Vagina (tissue), 2 donors: ENCODE measurements at regions not wholly inside any gene's neighbourhood (a gene's known extent, or its start where the extent isn't known, plus 50 kb on each side); places are given as distances from the start of the nearest gene placed in this dataset.

Experiments used
- POLR2A ChIP-seq, 2 donors: fragments of 450-650 bp; IDR thresholded peaks; one replicate each; pipeline ENCODE4 v1.6.1; 2017; ENCODE audit warnings: antibody characterized with exemption in 2 of 2, mild to moderate bottlenecking in 2 of 2, moderate library complexity in 2 of 2
- POLR2AphosphoS5 ChIP-seq, 2 donors: sonication (generic); formaldehyde crosslinking; IDR thresholded peaks; one replicate each; pipeline ENCODE4 v1.9.0; 2017; ENCODE audit warnings: antibody characterized with exemption in 2 of 2, mild to moderate bottlenecking in 2 of 2, low read depth in 1 of 2; ENCODE audit not compliant: insufficient read depth in 1 of 2
- TF ChIP-seq, protein P1 (sequence below), 3 experiments: fragments of 450-650 bp in 2 of 3; fragments of 200-600 bp in 1 of 3; sonication (generic) in 1 of 3; IDR thresholded peaks; one replicate each; pipeline ENCODE4 v1.5.1; 2017 to 2019; ENCODE audit warnings: antibody characterized with exemption in 3 of 3, mild to moderate bottlenecking in 2 of 3, moderate library complexity in 2 of 3

DNA sequence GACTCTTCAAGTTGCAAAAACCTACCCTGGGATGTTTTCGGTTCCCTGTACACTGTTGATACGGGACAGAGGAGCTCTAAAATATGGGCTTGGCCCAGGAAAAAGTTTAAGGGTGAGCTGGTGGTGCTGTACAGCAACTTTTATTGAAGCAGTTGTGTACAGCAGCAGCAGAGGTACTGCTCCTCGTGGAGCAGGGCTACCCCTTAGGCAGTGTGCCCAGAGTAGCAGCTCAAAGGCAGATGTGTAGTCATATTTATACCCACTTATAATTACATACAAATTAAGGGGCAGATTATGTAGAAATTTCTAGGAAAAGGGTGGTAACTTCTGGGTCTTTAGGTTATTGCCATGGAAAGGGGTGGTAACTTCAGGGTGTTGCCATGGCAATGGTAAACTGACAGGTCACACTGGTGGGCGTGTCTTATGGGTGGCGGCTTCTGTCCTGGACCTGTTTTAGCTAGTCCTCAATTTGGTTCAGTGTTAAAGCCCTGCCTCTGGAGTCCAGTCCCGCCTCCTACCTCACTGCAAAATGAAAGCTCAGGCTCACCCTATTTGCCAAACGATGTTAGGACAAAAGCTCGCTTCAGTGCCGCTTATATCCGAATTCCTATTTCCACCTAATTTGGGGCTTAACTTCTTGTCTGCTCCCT is 203.2 kb downstream of the ETAA1 start:
- TF ChIP-seq, protein P1, sequence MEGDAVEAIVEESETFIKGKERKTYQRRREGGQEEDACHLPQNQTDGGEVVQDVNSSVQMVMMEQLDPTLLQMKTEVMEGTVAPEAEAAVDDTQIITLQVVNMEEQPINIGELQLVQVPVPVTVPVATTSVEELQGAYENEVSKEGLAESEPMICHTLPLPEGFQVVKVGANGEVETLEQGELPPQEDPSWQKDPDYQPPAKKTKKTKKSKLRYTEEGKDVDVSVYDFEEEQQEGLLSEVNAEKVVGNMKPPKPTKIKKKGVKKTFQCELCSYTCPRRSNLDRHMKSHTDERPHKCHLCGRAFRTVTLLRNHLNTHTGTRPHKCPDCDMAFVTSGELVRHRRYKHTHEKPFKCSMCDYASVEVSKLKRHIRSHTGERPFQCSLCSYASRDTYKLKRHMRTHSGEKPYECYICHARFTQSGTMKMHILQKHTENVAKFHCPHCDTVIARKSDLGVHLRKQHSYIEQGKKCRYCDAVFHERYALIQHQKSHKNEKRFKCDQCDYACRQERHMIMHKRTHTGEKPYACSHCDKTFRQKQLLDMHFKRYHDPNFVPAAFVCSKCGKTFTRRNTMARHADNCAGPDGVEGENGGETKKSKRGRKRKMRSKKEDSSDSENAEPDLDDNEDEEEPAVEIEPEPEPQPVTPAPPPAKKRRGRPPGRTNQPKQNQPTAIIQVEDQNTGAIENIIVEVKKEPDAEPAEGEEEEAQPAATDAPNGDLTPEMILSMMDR (IDR thresholded peaks at IDR 0.05), result no peak
- TF ChIP-seq POLR2AphosphoS5 (IDR thresholded peaks at IDR 0.05; ENCODE audit: insufficient read depth in 1 of 2, low read depth in 1 of 2) (no peak), POLR2A (IDR thresholded peaks at IDR 0.05) (no peak)
